NT2/D1 (cell line): ENCODE measurements at regions not wholly inside any gene's neighbourhood (a gene's known extent, or its start where the extent isn't known, plus 50 kb on each side); places are given as distances from the start of the nearest gene placed in this dataset.

ENCODE experiments used
- SUZ12 ChIP-seq: IDR thresholded peaks from 2 replicates; pipeline ENCODE4 v1.6.1; 2011; ENCODE audit not compliant: insufficient read length, insufficient read depth; ENCODE audit errors: extremely low read depth
- YY1 ChIP-seq: IDR thresholded peaks from 2 replicates; pipeline ENCODE4 v1.6.1; 2011; ENCODE audit not compliant: insufficient read length, insufficient read depth
- ZNF274 ChIP-seq: IDR thresholded peaks from 2 replicates; pipeline ENCODE4 v1.6.1; 2011; ENCODE audit warnings: mild to moderate bottlenecking, low read depth, low read length

- TF ChIP-seq SUZ12 (no peak), YY1 (no peak), ZNF274 (no peak)
These were observed 952.2 kb downstream of the TUSC7 start for GRCh38 chr3:117661818-117662095.
